BE2C (cell line): ENCODE measurements at regions not wholly inside any gene's neighbourhood (a gene's known extent, or its start where the extent isn't known, plus 50 kb on each side); places are given as distances from the start of the nearest gene placed in this dataset.

Experiments
- DNase-seq: peaks from one replicate; pipeline ENCODE4 v3.0.0-alpha.2; 2020
- H3K27me3 ChIP-seq: fragments of 250-450 bp; sonication (Bioruptor Pico); 2 replicates; pipeline ENCODE4 v1.5.1; 2020; ENCODE audit warnings: mild to moderate bottlenecking
- H3K36me3 ChIP-seq: fragments of 250-450 bp; sonication (Bioruptor Pico); 2 replicates; pipeline ENCODE4 v1.5.1; 2020; ENCODE audit warnings: mild to moderate bottlenecking
- H3K4me1 ChIP-seq: fragments of 250-450 bp; sonication (Bioruptor Pico); 2 replicates; pipeline ENCODE4 v1.5.1; 2020
- H3K4me3 ChIP-seq: 2 replicates; pipeline ENCODE4 v1.5.1; 2011; ENCODE audit warnings: low read depth, low read length
- H3K9me3 ChIP-seq: fragments of 250-450 bp; sonication (Bioruptor Pico); 2 replicates; pipeline ENCODE4 v1.5.1; 2020
- CTCF ChIP-seq: IDR thresholded peaks from 2 replicates; pipeline ENCODE4 v1.5.1; 2012; ENCODE audit warnings: mild to moderate bottlenecking, low read depth, low read length

GRCh38 chr2:188131281-188131680 lies 160.4 kb upstream of the GULP1 start:
- no peaks in the 10 kb centered on the region for H3K4me1 ChIP-seq
- TF ChIP-seq CTCF: no peak
- no peaks in the 10 kb centered on the region for H3K36me3 ChIP-seq
- H3K9me3 ChIP-seq: no peaks in the 10 kb centered on the region
- no peaks in the 10 kb centered on the region for H3K27me3 ChIP-seq
- no peak overlapping the region for H3K4me3 ChIP-seq
- DNase-seq: no peak

- no peak for TF ChIP-seq CTCF
- Histone ChIP-seq H3K9me3 (no peaks in the 10 kb centered on the region), H3K4me3 (no peak overlapping the region), H3K4me1 (no peaks in the 10 kb centered on the region), H3K36me3 (no peaks in the 10 kb centered on the region), H3K27me3 (no peaks in the 10 kb centered on the region)
- DNase-seq: peak; percentile 34
Measured at GRCh38 chr2:188132385-188132784, 159.3 kb upstream of the GULP1 start.

GRCh38 chr2:188134241-188134640 lies 157.4 kb upstream of the GULP1 start:
- Histone ChIP-seq H3K4me1 (no peaks in the 10 kb centered on the region), H3K36me3 (no peaks in the 10 kb centered on the region), H3K27me3 (no peaks in the 10 kb centered on the region), H3K9me3 (no peaks in the 10 kb centered on the region), H3K4me3 (no peak overlapping the region)
- TF ChIP-seq CTCF: no peak
- no peak for DNase-seq

- no peak for DNase-seq
- H3K27me3 ChIP-seq: no peaks in the 10 kb centered on the region
- no peaks in the 10 kb centered on the region for H3K4me1 ChIP-seq
- TF ChIP-seq CTCF: no peak
- no peaks in the 10 kb centered on the region for H3K36me3 ChIP-seq
- H3K4me3 ChIP-seq: no peak overlapping the region
- no peaks in the 10 kb centered on the region for H3K9me3 ChIP-seq
Measured at GRCh38 chr2:188138313-188138712, 153.4 kb upstream of the GULP1 start.

GRCh38 chr2:188142088-188142487 lies 149.6 kb upstream of the GULP1 start:
- Histone ChIP-seq H3K36me3 (no peaks in the 10 kb centered on the region), H3K9me3 (no peaks in the 10 kb centered on the region), H3K4me3 (no peak overlapping the region), H3K4me1 (no peaks in the 10 kb centered on the region), H3K27me3 (no peaks in the 10 kb centered on the region)
- no peak for DNase-seq
- no peak for TF ChIP-seq CTCF

- no peaks in the 10 kb centered on the region for H3K4me1 ChIP-seq
- no peak for DNase-seq
- no peaks in the 10 kb centered on the region for H3K9me3 ChIP-seq
- H3K36me3 ChIP-seq: no peaks in the 10 kb centered on the region
- no peaks in the 10 kb centered on the region for H3K27me3 ChIP-seq
- TF ChIP-seq CTCF: no peak
- no peak overlapping the region for H3K4me3 ChIP-seq
Measured at GRCh38 chr2:188142636-188143295, 148.9 kb upstream of the GULP1 start.
